ENCODE measurements at regions not wholly inside any gene's neighbourhood (a gene's known extent, or its start where the extent isn't known, plus 50 kb on each side); places are given as distances from the start of the nearest gene placed in this dataset.

DNA sequence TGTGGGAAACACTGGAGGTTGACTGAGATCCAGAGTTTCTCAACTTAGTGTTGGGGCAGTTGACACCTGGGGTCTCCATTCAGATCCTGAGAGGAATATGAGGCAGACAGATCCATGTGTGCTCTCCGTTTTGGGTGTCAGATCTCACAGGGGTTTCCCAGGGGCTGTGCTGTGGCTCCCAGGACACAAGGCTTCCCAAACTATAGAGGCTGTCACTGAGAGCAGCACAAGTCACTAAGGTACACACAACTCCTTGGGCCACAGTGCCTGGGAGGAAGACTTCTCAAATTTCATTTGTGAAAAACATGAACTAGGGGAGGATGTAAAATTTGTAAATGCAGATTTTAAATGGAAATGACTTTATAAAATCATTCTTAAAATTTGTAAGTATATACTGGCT, 363.6 kb downstream of the FBXO8 start:
- no peak overlapping the region for H3K4me2 ChIP-seq (ENCODE audit: low read length)
- TF ChIP-seq ZNF274 (IDR thresholded peaks at IDR 0.05; ENCODE audit: low read depth, low read length) (no peak), SRF (IDR thresholded peaks at IDR 0.05; ENCODE audit: low read depth) (no peak), EZH2 (IDR thresholded peaks at IDR 0.05) (no peak), YY1 (IDR thresholded peaks at IDR 0.05; ENCODE audit: extremely low read depth, insufficient replicate concordance, low read depth, low read length) (no peak), SIN3A (IDR thresholded peaks at IDR 0.05; ENCODE audit: low read depth) (no peak), TCF7L2 (IDR thresholded peaks at IDR 0.05; ENCODE audit: borderline replicate concordance, extremely low read depth, insufficient read depth, insufficient read length) (no peak), EGR1 (IDR thresholded peaks at IDR 0.05; ENCODE audit: low read depth) (no peak), REST (IDR thresholded peaks at IDR 0.05; ENCODE audit: low read depth) (no peak), SP1 (IDR thresholded peaks at IDR 0.05; ENCODE audit: low read depth) (no peak), ZFX (IDR thresholded peaks at IDR 0.05) (no peak), POLR2AphosphoS5 (IDR thresholded peaks at IDR 0.05; ENCODE audit: low read depth, low read length) (no peak), ELF1 (IDR thresholded peaks at IDR 0.05; ENCODE audit: borderline replicate concordance, low read depth) (no peak)
- TF ChIP-seq, protein P1, sequence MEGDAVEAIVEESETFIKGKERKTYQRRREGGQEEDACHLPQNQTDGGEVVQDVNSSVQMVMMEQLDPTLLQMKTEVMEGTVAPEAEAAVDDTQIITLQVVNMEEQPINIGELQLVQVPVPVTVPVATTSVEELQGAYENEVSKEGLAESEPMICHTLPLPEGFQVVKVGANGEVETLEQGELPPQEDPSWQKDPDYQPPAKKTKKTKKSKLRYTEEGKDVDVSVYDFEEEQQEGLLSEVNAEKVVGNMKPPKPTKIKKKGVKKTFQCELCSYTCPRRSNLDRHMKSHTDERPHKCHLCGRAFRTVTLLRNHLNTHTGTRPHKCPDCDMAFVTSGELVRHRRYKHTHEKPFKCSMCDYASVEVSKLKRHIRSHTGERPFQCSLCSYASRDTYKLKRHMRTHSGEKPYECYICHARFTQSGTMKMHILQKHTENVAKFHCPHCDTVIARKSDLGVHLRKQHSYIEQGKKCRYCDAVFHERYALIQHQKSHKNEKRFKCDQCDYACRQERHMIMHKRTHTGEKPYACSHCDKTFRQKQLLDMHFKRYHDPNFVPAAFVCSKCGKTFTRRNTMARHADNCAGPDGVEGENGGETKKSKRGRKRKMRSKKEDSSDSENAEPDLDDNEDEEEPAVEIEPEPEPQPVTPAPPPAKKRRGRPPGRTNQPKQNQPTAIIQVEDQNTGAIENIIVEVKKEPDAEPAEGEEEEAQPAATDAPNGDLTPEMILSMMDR (IDR thresholded peaks at IDR 0.05 in 2 of 3, conservative IDR thresholded peaks at IDR 0.05 in 1 of 3; ENCODE audit: borderline replicate concordance in 1 of 3, insufficient read depth in 1 of 3, low read depth in 2 of 3, low read length in 2 of 3) = no peak
- TF ChIP-seq, protein P2, sequence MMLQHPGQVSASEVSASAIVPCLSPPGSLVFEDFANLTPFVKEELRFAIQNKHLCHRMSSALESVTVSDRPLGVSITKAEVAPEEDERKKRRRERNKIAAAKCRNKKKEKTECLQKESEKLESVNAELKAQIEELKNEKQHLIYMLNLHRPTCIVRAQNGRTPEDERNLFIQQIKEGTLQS (IDR thresholded peaks at IDR 0.05) = no peak
- TF ChIP-seq, protein P3, sequence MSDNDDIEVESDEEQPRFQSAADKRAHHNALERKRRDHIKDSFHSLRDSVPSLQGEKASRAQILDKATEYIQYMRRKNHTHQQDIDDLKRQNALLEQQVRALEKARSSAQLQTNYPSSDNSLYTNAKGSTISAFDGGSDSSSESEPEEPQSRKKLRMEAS (IDR thresholded peaks at IDR 0.05) = no peak
- H3K27ac ChIP-seq (ENCODE audit: low read depth, low read length) = no peak overlapping the region
- H3K4me1 ChIP-seq (ENCODE audit: control insufficient read depth in 1 of 2, insufficient read depth in 2 of 2, low read length in 2 of 2) = no peaks in the 10 kb centered on the region
- no peak for ATAC-seq
- ChIA-PET RAD21 (ENCODE audit: low non-redundant PET in 1 of 2, low total read pairs in 2 of 2, uncharacterized antibody in 2 of 2, unreplicated experiment in 2 of 2) (no interaction called here), POLR2A (no interaction called here), CTCF (no interaction called here)
- no peaks in the 10 kb centered on the region for H3K36me3 ChIP-seq (ENCODE audit: control insufficient read depth in 1 of 2, insufficient read depth in 2 of 2, low read length in 2 of 2)
- no peak overlapping the region for H2AFZ ChIP-seq (ENCODE audit: low read depth, low read length, poor library complexity, severe bottlenecking)
- H3K27me3 ChIP-seq (ENCODE audit: insufficient read depth, low read length) = peaks cover 12% of the 10 kb centered on the region
- intact Hi-C loops (cut with micrococcal nuclease) = no loop called here
- no peaks in the 10 kb centered on the region for H4K20me1 ChIP-seq (ENCODE audit: insufficient read depth)
- H3K9ac ChIP-seq (ENCODE audit: low read length) = no peak overlapping the region
- no peaks in the 10 kb centered on the region for H3K79me2 ChIP-seq (ENCODE audit: insufficient read depth, low read length)
- H3K9me3 ChIP-seq (ENCODE audit: control insufficient read depth in 1 of 2, insufficient read depth in 1 of 2, low read depth in 1 of 2, low read length in 2 of 2) = no peaks in the 10 kb centered on the region
- BruUV-seq (replicated peaks) = no TSS peak
- H3K9me2 ChIP-seq (ENCODE audit: insufficient read depth) = no peaks in the 10 kb centered on the region
- H3K4me3 ChIP-seq (replicated peaks in 1 of 2; ENCODE audit: low read depth in 1 of 2, low read length in 2 of 2) = no peak overlapping the region
- no peak for DNase-seq (ENCODE audit: low read depth, low spot score)
